CD1c-positive myeloid dendritic cell (primary cell): ENCODE measurements at regions not wholly inside any gene's neighbourhood (a gene's known extent, or its start where the extent isn't known, plus 50 kb on each side); places are given as distances from the start of the nearest gene placed in this dataset.

Source experiments
- DNase-seq: peaks from one replicate; pipeline ENCODE4 v3.0.0-alpha.2; 2016; ENCODE audit errors: extremely low spot score

DNA sequence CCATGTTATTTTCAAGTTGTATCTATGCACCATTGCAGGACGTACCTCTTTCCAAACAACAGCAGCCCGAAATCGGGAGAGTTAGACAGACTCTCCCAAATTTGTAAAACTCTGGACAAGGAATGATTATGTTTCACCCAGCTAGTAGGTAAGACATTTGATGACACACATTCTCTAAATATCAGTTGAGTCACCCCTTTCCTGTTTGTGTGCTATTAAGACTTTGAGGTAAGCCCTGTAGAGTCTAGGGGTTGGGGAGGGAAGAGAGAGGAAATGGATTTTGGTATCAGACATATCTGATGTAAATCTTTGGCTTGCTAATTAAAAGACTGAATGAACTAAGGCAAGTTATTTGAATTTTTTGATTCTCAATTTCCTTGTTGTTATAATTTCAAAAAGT, 999.0 kb downstream of the TUSC7 start:
- DNase-seq: no peak

DNA sequence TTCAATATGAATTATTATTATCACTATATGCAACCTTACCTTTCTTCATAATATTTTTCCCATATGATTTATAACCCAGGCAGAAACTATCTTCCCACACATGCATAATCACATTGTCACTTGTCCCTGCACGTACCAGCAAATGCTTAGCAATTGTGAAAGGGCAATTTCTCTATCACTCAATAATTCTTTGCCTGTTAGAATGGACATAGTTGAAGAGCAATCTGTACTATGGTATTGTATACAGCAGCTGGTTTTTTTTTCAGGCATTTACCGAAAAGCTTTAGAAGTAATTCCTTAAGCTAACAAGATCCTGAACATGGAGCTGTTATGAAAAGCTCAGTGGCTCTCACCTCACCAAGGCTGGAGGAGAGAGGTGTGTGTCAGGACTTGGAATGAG, 999.5 kb downstream of the TUSC7 start:
- DNase-seq: no peak

DNA sequence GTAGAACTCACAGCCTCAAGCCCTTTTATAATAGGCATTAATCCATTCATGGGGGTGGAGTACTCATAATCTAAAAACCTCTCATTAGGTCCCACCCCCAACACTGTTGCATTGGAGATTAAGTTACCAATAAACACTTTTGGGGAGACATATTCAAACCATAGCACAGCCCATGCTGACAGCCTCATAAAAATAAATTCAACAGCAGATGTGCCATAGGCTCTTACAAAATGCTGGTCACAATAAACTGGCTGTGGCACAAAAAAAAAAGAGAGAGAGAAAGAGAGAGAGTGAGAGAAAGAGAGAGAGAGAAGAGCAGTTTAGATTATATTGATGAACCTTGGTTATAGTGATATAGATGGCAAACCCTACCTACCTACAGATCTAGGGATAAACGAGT, 1000.9 kb downstream of the TUSC7 start:
- DNase-seq: no peak

DNA sequence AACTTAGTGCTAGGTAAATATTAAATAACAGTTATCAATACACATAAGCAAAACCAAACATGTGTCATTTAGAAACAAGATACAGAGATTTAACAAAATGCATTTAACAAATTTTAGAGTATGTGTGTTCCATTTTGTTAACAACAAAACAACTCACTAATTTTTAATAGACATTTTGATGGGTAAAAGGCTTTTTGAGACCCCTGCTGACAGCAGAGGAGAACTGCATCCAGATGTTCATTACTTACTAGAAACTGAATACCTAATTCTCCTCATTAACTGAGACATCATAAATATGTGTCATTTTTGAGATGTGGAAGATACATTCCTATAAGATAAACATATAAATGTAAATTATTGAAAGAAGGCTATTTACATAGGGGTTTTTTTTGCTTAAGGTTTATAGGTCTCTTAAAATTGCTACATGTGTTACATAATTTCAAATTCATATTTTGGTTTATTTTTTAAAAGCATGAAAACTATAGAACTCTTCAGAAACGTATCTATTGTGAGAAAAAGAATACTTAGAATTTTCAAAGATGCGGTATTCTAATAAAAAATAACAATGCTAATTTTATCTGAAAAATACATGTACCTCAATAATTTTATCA, 1009.8 kb downstream of the TUSC7 start:
- DNase-seq: peak; percentile 43

DNA sequence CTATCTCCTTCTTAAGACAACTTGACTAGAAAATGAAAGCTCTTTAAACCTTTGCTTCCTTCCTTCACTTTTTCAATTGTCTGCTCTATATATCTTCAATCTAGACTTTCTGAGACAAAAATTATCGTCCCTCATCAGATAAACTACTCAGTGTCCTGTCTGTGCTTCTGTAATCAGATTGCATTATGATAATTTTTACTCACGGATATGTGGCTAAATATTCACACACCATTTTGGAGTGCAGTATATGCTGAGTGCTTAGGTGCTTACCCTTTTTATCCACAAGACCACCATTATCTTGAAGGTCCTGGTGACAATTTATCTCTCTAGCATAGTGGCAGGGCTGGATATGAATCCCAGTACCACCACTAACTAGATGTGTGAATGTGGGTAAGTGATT, 1012.3 kb downstream of the TUSC7 start:
- no peak for DNase-seq

DNA sequence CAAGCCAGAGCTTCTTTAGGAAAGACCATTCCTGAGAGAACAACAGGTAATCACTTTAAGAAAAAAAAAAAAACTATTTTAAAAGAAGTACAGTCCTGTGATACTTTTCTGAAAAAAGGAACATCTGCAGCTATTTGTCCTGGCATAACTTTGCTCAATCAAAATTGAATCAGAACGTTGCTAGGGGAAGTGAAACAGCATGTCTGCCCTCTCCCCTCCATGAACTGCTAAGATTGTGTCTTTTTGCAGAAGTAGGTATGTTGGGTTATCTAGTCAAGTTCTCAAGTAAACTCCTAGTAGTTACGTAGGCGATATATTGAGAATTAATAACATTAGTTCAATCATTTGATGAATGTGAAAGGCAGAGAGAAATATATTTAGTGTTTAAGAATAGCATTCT, 1013.3 kb downstream of the TUSC7 start:
- DNase-seq: peak; percentile 89

DNA sequence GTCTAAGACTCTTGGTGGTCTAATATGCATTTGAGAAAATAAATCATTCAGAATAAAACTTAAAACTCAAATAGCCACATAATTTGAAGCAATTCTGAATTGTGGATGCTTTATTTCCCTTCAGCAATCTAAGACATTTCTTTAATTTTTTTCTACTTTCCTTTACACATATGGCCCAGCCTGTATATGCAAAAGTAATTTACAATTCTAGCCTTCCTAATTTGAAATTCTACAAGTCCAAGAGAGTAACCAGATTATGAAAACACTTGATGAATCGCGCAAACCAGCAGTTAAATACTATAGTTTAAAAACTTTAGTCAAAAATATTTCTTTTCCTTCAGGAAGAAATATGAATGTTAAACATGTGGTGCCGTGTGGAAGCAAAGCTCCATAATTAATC, 1014.2 kb downstream of the TUSC7 start:
- DNase-seq: no peak

DNA sequence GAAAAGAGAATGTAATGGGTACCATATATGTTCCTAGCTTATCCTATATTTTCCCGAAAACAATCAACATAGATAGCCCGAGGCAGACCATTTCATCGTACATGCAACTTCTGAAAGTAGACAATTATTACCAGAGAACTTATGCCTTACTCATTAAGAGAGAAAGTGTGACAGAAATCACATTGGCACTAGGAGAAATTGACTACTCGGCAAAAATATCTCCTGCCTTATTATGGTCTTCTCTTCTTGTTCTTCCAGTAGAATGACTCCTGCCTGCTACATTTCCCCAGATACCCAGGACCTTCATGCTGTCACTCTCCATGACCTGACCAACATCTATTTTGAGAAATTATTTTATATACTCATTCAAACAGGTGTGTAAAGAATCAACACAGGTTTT, 1015.7 kb downstream of the TUSC7 start:
- DNase-seq: no peak

DNA sequence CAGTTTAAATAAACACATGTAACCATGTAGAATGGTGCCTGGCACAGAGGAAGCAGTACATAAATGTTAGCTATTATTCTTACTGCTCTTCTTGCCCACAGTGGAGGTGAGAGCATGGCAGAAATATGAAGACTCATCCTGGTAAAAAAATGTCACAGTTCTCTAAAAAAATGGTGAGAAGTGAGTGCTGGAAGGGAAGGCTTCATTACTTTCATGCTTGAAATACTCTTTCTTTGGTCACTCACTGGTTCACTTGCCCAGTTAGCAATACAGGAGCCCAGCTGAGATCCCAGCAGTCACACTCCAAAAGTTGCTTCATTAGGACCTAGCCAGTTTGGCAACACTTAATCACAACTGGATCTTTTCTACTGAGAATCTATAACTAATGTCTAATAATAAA, 1017.2 kb downstream of the TUSC7 start:
- no peak for DNase-seq

DNA sequence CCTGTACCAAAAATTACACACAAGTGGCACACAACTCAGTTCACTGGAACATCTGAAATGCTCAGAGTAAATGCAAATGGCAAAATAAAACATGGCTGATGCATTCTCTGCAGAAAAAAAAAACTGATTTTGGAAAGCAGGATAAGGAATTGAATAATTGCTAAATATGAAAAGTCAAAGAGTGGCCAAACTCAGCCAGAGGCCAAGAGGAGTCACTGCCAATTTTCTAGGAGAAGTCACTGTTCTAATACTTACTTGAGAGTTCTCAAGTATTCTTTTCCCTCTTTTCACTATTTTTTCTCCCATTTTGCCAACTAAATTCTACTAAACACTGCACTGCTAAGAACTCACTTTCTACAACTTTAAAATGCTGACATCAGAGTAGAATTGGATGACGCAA, 1018.6 kb downstream of the TUSC7 start:
- no peak for DNase-seq

DNA sequence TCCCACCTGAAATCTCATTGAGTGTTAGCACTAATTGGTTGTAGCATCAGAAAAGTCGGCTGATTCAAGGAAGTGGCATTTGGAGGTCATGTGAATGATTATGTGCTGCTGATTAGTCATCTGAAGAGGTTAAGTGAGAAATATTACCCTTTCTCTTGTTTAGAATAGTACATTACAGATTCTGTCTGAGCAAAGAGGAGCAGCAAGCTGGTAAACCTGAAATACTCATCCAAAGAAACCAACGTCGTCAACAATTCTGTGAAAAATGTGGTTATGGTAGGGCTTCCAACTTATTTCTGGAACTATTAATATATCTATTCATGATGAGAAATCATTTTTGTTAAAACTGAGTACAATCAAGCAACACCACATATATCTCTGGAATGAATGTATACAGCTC, 1024.9 kb downstream of the TUSC7 start:
- DNase-seq: no peak

DNA sequence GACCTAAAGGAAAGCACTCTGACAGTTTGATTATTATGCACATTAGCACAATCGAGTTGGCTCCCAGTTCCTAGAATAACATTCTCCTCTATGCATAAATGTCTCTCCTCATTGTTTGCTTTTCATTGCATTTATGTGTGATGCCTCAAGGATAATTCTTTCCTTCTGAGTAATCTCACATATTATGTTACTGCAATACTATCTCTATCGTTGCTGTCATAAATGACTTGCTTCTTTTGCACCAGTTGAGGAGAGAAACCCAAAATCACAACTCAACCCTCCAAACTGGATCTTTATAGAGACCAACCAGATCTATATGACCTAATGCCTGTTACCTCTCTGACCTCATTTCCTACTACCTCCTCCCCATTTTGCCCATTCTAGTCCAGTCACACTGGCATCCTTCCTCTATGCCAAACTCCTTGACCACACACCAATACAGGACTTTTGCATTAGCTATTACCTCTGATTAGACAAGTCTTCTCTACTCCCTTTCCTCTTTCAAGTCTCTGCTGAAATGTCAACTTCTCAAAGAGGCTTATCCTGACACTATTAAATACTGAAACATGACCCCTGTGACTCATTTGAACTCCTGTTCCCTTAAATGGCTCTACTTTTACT, 1026.0 kb downstream of the TUSC7 start:
- DNase-seq: no peak

DNA sequence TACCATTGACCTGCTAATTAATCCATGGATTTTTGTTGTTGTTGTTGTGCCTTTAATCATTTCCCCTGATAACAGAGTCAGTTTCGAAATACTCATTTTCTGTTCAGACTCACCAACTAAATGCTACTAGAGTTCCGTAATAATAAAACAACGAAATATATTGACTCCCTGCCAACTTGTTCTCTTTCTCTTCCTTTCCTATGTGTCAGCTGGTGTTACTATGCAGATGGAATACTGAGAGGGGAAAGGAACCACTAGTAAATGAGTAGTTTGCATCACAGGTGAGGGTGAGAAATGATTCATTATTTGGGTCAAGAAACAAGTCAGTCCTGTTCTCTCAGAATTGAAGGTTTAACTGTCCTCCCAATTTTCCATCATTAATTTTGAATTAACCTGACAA, 1027.3 kb downstream of the TUSC7 start:
- no peak for DNase-seq

DNA sequence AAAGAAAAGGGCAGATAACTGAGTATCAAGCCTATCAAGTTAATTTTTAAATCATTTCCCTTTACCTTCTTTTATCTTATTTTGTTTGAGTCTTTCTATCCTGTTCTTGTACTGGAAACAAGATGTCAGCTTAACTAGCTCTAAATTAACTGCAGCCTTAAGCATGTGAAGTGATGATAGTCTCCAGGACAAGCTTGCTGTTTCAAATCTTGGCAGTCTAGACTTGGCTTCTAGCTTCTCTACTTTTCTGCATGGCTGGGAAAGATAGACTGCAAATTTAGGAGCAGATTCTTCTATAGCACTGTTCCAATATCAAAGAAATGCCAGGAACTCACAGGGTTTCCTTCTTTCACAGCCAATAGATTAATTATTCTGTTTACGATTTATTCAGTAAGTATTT, 1034.4 kb downstream of the TUSC7 start:
- DNase-seq: no peak

DNA sequence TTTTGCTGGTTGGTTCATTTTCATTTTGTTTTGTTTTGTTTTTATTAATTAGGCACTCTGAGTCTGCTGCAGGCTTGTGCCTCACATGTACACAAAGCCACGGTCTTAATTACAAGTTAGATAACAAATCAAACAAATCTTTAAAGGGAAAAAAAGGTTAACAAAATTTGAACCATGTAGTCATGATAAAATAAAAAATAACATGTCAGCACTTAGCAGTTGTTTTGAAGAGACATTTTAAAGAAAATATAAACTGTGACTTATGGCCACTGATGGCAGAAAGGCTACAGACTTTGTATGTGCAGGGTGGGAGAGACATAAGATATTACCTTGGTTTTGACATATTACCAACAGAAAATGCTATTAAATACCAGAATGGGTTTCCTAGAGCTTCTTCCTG, 1035.4 kb downstream of the TUSC7 start:
- no peak for DNase-seq

DNA sequence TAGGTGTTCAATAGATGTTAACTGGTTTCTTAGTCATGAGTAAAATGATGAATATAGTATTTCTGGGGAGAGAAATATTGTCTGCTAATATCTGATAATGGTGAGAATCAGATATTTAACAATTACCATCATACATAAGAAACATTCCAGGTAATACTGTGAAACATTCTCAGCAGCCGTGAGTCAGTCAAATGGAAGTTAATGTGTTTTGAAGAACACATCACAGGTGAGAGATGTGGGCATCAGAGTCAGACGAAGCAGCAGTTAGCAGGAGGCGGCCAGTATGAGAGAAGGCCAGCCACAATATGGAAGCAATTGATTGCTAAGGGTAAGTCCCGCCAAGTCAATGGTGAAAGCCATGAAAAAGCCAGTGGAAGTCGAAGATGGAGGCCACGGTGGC, 1035.9 kb downstream of the TUSC7 start:
- no peak for DNase-seq

DNA sequence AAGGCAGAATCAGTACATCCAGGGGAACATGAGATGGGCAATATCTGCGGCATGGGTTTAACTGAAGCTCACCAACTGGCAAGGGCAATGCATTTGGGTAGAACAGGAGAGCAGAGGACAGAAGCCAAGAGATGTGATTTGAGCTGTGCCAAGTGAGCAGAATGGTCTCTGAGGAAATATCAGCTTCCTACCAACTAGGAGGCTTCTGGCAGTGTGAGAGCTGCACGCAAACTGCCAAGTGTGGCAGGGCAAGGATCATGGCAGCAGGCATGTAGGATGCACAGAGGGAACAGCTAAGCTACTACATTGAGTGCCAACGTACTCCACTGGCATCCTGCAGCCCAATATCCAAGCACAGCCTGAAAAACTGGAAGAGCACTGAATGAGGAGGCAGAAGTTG, 1036.5 kb downstream of the TUSC7 start:
- no peak for DNase-seq

DNA sequence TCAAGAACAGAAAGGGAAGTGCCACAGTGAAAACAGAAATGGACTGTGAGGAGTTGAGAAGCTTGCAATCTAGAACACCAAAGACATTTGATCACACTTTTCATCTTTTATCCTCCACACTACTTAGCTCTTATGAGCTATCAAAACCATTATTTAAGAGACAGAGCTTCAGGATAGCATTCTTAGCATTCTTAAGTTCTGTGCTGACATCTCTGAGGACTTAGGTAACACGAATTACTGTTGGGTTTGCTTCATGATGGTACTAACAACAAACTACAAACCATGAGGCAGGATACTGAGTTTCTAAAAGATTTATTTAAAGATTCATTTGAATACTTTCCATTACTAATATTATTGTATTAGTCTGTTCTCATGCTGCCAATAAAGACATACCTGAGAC, 1038.6 kb downstream of the TUSC7 start:
- DNase-seq: no peak

DNA sequence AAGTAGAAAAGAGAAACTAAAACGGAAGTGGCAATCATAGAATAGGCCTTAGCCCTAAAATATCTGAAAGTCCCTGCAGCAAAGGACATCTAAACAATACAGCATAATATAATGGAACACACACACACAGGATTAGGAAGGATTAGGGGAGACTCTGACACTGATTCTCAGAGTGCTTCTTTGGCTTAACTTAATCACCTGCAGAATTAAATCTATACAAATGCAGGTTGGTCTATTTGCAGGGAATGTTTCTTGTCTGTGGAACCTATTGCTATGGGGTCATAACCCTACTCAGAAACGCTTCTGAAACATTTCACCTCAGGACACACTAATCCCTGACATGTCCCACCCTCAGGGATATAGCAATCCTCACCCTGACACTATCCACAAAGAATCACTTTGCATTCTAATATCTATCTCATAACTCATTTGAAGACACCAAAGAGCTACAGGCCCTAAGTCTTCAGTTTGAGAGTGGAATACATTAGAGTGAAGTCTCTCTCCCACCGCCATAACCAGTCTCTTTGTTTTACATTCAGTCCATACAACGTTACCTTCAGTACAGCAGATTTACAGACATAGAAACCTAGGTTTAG, 1041.2 kb downstream of the TUSC7 start:
- no peak for DNase-seq

DNA sequence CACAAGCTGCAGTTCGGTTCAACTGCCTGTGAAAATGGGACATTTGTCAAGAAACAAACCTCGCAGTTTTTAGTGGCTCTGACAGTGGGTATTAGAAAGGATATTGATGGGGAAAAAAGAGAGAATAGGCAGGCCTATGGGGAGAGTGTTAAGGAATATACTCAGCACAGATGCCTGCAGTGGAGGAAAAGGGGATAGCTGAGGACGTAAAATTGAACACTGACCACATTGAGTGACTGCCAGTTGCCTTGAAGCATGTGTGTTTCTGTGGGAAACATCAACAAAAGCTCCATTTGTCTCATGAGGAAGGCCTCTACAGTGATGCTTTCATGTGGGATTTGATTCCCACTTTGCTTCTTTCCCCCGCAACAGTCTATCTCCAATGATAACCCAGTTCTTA, 1042.1 kb downstream of the TUSC7 start:
- no peak for DNase-seq

DNA sequence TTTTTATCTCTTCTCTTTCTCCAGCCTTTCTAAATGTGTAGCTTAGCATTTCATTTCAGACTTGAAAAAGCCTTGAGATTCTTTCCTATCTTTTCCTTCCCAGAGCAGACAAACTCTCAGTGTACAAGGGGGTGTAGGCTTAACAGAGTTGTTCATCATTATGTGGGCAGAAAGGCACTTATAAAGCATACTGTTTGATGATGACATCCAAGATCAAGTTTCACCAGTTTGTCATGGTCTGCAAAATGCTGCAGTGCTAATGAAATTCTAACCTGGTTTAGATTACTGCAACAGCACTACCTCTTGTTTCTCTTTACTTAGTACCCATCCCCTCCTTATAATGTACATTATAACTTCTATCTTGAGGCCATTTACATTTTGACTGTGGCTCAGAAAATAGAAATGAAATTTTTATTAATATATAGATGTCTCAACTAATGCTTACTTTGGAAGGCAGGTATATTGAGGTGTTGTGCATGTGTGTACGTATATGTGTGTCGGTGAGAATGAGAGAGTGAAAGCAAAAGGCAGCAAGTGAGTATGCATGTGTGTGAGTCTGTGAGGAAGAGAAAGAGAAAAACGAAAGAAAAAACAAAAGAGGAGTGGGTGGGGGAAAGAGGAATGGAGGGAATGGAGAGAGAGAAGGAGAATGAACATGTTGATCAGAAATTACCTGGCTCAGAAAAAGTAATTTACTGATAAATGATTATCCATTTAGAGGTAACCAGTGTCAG, 1043.6 kb downstream of the TUSC7 start:
- no peak for DNase-seq

DNA sequence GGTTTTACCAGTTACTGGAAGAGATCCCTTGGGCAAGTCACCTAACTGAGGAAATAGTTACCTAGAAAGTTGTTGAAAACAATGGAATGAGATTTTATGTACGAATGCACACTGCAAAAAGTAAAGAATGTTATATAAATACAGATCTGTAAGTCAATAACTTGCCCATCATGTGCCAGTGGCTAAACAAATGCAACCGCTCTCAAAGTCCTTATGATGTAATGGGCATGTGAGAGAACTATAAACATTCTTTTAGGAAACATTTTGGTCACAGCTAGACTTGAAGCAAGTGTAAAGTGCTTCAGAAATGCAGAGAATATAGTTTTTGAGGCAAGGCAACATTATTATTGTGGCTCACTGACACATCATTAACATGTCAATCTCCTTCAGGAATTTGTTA, 1044.5 kb downstream of the TUSC7 start:
- DNase-seq: no peak

DNA sequence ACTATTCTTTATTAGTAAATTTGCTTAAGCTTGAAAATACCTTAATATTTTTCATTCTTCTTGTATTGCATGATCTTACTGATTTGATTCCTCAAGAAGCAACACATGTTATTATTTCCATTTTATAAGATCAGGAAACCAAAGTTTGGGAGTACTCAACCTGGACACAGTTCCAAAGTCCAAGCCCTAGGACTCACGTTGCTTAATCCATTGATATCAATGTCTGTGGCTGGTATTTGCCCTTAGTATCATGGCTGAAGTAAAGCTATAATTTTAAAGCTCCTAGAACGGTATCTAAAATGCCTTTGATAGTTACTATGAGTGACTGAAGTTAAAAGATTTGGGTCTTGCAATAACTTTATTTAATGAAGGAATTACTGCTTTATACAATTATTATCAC, 1045.3 kb downstream of the TUSC7 start:
- no peak for DNase-seq
